MM.1S (cell line): ENCODE measurements at regions not wholly inside any gene's neighbourhood (a gene's known extent, or its start where the extent isn't known, plus 50 kb on each side); places are given as distances from the start of the nearest gene placed in this dataset.

Experiments
- DNase-seq: peaks from one replicate; pipeline ENCODE4 v3.0.0-alpha.2; 2015
- H2AFZ ChIP-seq: fragments of 300-600 bp; sonication (generic); 2 replicates; pipeline ENCODE4 v1.6.0; 2016; ENCODE audit warnings: antibody characterized with exemption, low read length
- H3F3A ChIP-seq: fragments of 300-600 bp; sonication (generic); 2 replicates; pipeline ENCODE4 v1.6.1; 2016; ENCODE audit warnings: mild to moderate bottlenecking, antibody characterized with exemption, low read length, moderate library complexity, mixed read lengths; ENCODE audit not compliant: insufficient read depth
- H3K27ac ChIP-seq: fragments of 300-600 bp; sonication (generic); 2 replicates; pipeline ENCODE4 v1.5.1; 2016; ENCODE audit warnings: mild to moderate bottlenecking, low read length
- H3K27me3 ChIP-seq: fragments of 300-600 bp; sonication (generic); replicated peaks from 2 replicates; pipeline ENCODE4 v1.6.0; 2016; ENCODE audit warnings: low read length; ENCODE audit not compliant: insufficient read depth
- H3K36me3 ChIP-seq: fragments of 300-600 bp; sonication (generic); replicated peaks from 2 replicates; pipeline ENCODE4 v1.6.1; 2016; ENCODE audit warnings: mild to moderate bottlenecking, low read length, mixed read lengths; ENCODE audit not compliant: insufficient read depth
- H3K4me1 ChIP-seq: fragments of 300-600 bp; sonication (generic); 2 replicates; pipeline ENCODE4 v1.6.1; 2016; ENCODE audit warnings: low read length, mixed read lengths
- H3K4me2 ChIP-seq: fragments of 300-600 bp; sonication (generic); 2 replicates; pipeline ENCODE4 v1.6.0; 2016; ENCODE audit warnings: low read depth, low read length
- H3K4me3 ChIP-seq: fragments of 300-600 bp; sonication (generic); 2 replicates; pipeline ENCODE4 v1.5.1; 2016; ENCODE audit warnings: low read length, mixed read lengths
- H3K79me2 ChIP-seq: fragments of 300-600 bp; sonication (generic); 2 replicates; pipeline ENCODE4 v1.6.1; 2016; ENCODE audit warnings: mixed run types, low read length, mixed read lengths
- H3K9ac ChIP-seq: fragments of 300-600 bp; sonication (generic); 2 replicates; pipeline ENCODE4 v1.6.1; 2016; ENCODE audit warnings: low read length, mixed read lengths
- H3K9me2 ChIP-seq: fragments of 300-600 bp; sonication (generic); replicated peaks from 2 replicates; pipeline ENCODE4 v1.6.1; 2016; ENCODE audit warnings: mild to moderate bottlenecking, low read length, mixed read lengths; ENCODE audit not compliant: insufficient read depth
- H3K9me3 ChIP-seq: fragments of 300-600 bp; sonication (generic); replicated peaks from 2 replicates; pipeline ENCODE4 v1.6.1; 2016; ENCODE audit warnings: mild to moderate bottlenecking, low read length, mixed read lengths; ENCODE audit not compliant: insufficient read depth
- H4K20me1 ChIP-seq: fragments of 300-600 bp; sonication (generic); 2 replicates; pipeline ENCODE4 v1.6.1; 2016; ENCODE audit warnings: mild to moderate bottlenecking, low read length, moderate library complexity, mixed read lengths; ENCODE audit not compliant: insufficient read depth
- EZH2 ChIP-seq: fragments of 300-600 bp; sonication (generic); optimal IDR thresholded peaks from 2 replicates; pipeline ENCODE3; 2017; ENCODE audit warnings: low read depth, mild to moderate bottlenecking, antibody characterized with exemption, low read length, mixed read lengths
- EZH2phosphoT487 ChIP-seq: fragments of 300-600 bp; sonication (generic); IDR thresholded peaks from 2 replicates; pipeline ENCODE4 v1.6.1; 2018; ENCODE audit warnings: antibody characterized with exemption, low read length
- TF ChIP-seq, protein P1 (sequence below): fragments of 300-600 bp; sonication (generic); IDR thresholded peaks from 2 replicates; pipeline ENCODE4 v1.5.1; 2016; ENCODE audit warnings: antibody characterized with exemption, low read length, mixed read lengths

GRCh38 chr5:129163810-129164378 lies 69.3 kb downstream of the ISOC1 start:
- Histone ChIP-seq H3K9me3 (no peaks in the 10 kb centered on the region), H2AFZ (no peak overlapping the region), H3K27me3 (no peaks in the 10 kb centered on the region), H4K20me1 (no peaks in the 10 kb centered on the region), H3K4me1 (no peaks in the 10 kb centered on the region), H3K79me2 (no peaks in the 10 kb centered on the region), H3K36me3 (no peaks in the 10 kb centered on the region), H3F3A (no peaks in the 10 kb centered on the region), H3K9me2 (no peaks in the 10 kb centered on the region), H3K9ac (no peak overlapping the region), H3K4me2 (no peak overlapping the region), H3K4me3 (no peak overlapping the region), H3K27ac (no peak overlapping the region)
- TF ChIP-seq, protein P1, sequence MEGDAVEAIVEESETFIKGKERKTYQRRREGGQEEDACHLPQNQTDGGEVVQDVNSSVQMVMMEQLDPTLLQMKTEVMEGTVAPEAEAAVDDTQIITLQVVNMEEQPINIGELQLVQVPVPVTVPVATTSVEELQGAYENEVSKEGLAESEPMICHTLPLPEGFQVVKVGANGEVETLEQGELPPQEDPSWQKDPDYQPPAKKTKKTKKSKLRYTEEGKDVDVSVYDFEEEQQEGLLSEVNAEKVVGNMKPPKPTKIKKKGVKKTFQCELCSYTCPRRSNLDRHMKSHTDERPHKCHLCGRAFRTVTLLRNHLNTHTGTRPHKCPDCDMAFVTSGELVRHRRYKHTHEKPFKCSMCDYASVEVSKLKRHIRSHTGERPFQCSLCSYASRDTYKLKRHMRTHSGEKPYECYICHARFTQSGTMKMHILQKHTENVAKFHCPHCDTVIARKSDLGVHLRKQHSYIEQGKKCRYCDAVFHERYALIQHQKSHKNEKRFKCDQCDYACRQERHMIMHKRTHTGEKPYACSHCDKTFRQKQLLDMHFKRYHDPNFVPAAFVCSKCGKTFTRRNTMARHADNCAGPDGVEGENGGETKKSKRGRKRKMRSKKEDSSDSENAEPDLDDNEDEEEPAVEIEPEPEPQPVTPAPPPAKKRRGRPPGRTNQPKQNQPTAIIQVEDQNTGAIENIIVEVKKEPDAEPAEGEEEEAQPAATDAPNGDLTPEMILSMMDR, result no peak
- TF ChIP-seq EZH2, result no peak
- TF ChIP-seq EZH2phosphoT487, result no peak
- no peak for DNase-seq

DNA sequence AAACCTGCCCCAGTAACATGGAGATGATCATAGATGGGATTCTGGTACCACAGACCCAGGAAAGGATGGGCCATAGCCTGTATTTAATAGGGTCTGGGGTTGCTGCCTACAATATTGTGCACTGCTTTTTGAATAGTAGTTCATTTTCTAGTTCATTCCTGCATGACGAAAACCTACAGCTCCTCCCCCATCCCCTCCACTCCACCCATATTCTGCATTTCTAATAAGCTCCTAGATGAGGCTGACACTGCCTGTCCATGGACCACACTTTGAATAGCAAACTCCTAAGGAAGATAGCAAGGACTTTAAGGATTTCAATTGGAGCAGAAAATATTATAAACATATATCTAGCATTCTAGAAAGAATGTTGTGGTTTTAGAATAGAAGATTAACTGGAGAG lies 75.5 kb downstream of the ISOC1 start:
- Histone ChIP-seq H3K79me2 (no peaks in the 10 kb centered on the region), H3K27me3 (no peaks in the 10 kb centered on the region), H3K4me3 (no peak overlapping the region), H3K36me3 (no peaks in the 10 kb centered on the region), H2AFZ (no peak overlapping the region), H3K9me3 (no peaks in the 10 kb centered on the region), H3F3A (no peaks in the 10 kb centered on the region), H3K4me2 (no peak overlapping the region), H3K4me1 (no peaks in the 10 kb centered on the region), H3K27ac (no peak overlapping the region), H4K20me1 (no peaks in the 10 kb centered on the region), H3K9me2 (no peaks in the 10 kb centered on the region), H3K9ac (no peak overlapping the region)
- no peak for TF ChIP-seq EZH2phosphoT487
- TF ChIP-seq, protein P1, result no peak
- no peak for TF ChIP-seq EZH2
- no peak for DNase-seq

GRCh38 chr5:129171194-129171944 lies 76.8 kb downstream of the ISOC1 start:
- Histone ChIP-seq H3K27ac (no peak overlapping the region), H3K27me3 (no peaks in the 10 kb centered on the region), H3K9me2 (no peaks in the 10 kb centered on the region), H3K79me2 (no peaks in the 10 kb centered on the region), H3K4me3 (no peak overlapping the region), H3F3A (no peaks in the 10 kb centered on the region), H3K9ac (no peak overlapping the region), H3K36me3 (no peaks in the 10 kb centered on the region), H3K4me2 (no peak overlapping the region), H4K20me1 (no peaks in the 10 kb centered on the region), H3K9me3 (no peaks in the 10 kb centered on the region), H2AFZ (no peak overlapping the region), H3K4me1 (no peaks in the 10 kb centered on the region)
- no peak for DNase-seq
- TF ChIP-seq EZH2 (no peak), EZH2phosphoT487 (no peak)
- TF ChIP-seq, protein P1, result no peak
